ENCODE measurements at regions not wholly inside any gene's neighbourhood (a gene's known extent, or its start where the extent isn't known, plus 50 kb on each side); places are given as distances from the start of the nearest gene placed in this dataset.

- H3K4me1 ChIP-seq (ENCODE audit: insufficient read depth, low read length) = no peaks in the 10 kb centered on the region
- H3K4me1 Mint-ChIP-seq = no peaks in the 10 kb centered on the region
These were observed 90.6 kb upstream of the STOX2 start for GRCh38 chr4:183814461-183814860.

More at GRCh38 chr4:183814461-183814860, 90.6 kb upstream of the STOX2 start:
- H3K79me1 ChIP-seq (ENCODE audit: insufficient read depth, low read depth, low read length, poor library complexity, severe bottlenecking) = no peaks in the 10 kb centered on the region
- no peak overlapping the region for H2BK12ac ChIP-seq (ENCODE audit: insufficient read length, low read depth, low read length)
- H3K23me2 ChIP-seq (ENCODE audit: insufficient read length, low read depth, low read length, poor library complexity, severe bottlenecking) = no peaks in the 10 kb centered on the region
- no peak overlapping the region for H2BK15ac ChIP-seq (ENCODE audit: low read depth, low read length)
- no peak overlapping the region for H3K4me3 Mint-ChIP-seq
- no peaks in the 10 kb centered on the region for H3K9me3 ChIP-seq (ENCODE audit: control insufficient read depth, low read depth, low read length)
- no peak overlapping the region for H3K23ac ChIP-seq (ENCODE audit: insufficient read length, low read depth, low read length)
- H3K9ac ChIP-seq (ENCODE audit: extremely low read depth, insufficient read length, low read length) = no peak overlapping the region
- H3K56ac ChIP-seq (ENCODE audit: insufficient read length, low read depth, low read length) = no peak overlapping the region
- no peaks in the 10 kb centered on the region; the same call in 1 of the 2 replicates for H3K27me3 Mint-ChIP-seq (ENCODE audit: low read depth)
- no peak overlapping the region for H4K91ac ChIP-seq (ENCODE audit: insufficient read length, low read depth, low read length)
- no peaks in the 10 kb centered on the region for H3K79me2 ChIP-seq (ENCODE audit: insufficient read depth, low read length)
- H3K27me3 ChIP-seq (ENCODE audit: insufficient read depth, low read length) = no peaks in the 10 kb centered on the region
- peaks cover 3 to 7% (median 4%) of the 10 kb centered on the region in 3 experiments; a peak in 4 of 7 replicates for H3K36me3 Mint-ChIP-seq (ENCODE audit: insufficient read depth in 1 of 3, low read depth in 3 of 3)
- H3K18ac ChIP-seq (ENCODE audit: insufficient read length, low read depth, low read length) = no peak overlapping the region
- H3K4me2 ChIP-seq (ENCODE audit: insufficient read depth, insufficient read length, low read length) = no peak overlapping the region
- TF ChIP-seq CTCF (conservative IDR thresholded peaks at IDR 0.05) = no peak
- H3K27ac ChIP-seq (ENCODE audit: insufficient read length, low read depth, low read length) = no peak overlapping the region
- H3K14ac ChIP-seq (ENCODE audit: insufficient read depth, low read length) = no peak overlapping the region
- H2BK20ac ChIP-seq (ENCODE audit: low read depth, low read length, poor library complexity, severe bottlenecking) = no peak overlapping the region
- H3K4ac ChIP-seq (ENCODE audit: low read depth, low read length) = no peak overlapping the region
- no CpG with 5 or more reads among the region's 5 CpGs for WGBS (ENCODE audit: extremely low coverage, insufficient read length, low lambda C conversion rate)
- no peak overlapping the region for H2AK5ac ChIP-seq (ENCODE audit: insufficient read length, low read length)
- no peak overlapping the region for H2BK5ac ChIP-seq (ENCODE audit: insufficient read length, low read length)
- H3T11ph ChIP-seq (ENCODE audit: low read length) = no peak overlapping the region
- peaks cover 10 to 11% of the 10 kb centered on the region in 2 experiments for H3K9me3 Mint-ChIP-seq
- no peak overlapping the region for H3K27ac Mint-ChIP-seq
- H2AFZ ChIP-seq (ENCODE audit: low read length) = no peak overlapping the region
- DNase-seq = no peak
- no peak overlapping the region for H4K8ac ChIP-seq (replicated peaks; ENCODE audit: insufficient read length, low read depth, low read length)
- H4K5ac ChIP-seq (ENCODE audit: insufficient read length, low read depth, low read length) = no peak overlapping the region
- no peaks in the 10 kb centered on the region for H4K20me1 ChIP-seq (ENCODE audit: control insufficient read depth, insufficient read depth, insufficient read length)
- no peak overlapping the region for H2BK120ac ChIP-seq (ENCODE audit: low read depth, low read length, poor library complexity, severe bottlenecking)

All from H9 (cell line).